GM18907 (cell line): ENCODE measurements at regions not wholly inside any gene's neighbourhood (a gene's known extent, or its start where the extent isn't known, plus 50 kb on each side); places are given as distances from the start of the nearest gene placed in this dataset.

Experiments
- ATAC-seq: cut with Tn5 transposase; IDR thresholded peaks from one replicate; pipeline ENCODE4 v1.9.1; 2021; ENCODE audit warnings: mild to moderate bottlenecking, moderate library complexity; ENCODE audit not compliant: unreplicated experiment

GRCh38 chr5:52710310-52710971 is 77.3 kb upstream of the ITGA1 start:
- peak; percentile 87 for ATAC-seq

GRCh38 chr5:52710972-52711596 is 76.6 kb upstream of the ITGA1 start:
- no peak for ATAC-seq

- ATAC-seq = no peak
Measured at GRCh38 chr5:52712354-52712753, 75.4 kb upstream of the ITGA1 start.

GRCh38 chr5:52725065-52725746 is 62.5 kb upstream of the ITGA1 start:
- ATAC-seq = peak; percentile 93

- peak; percentile 25 for ATAC-seq
Measured at GRCh38 chr5:52725808-52726207, 61.9 kb upstream of the ITGA1 start.

GRCh38 chr5:52727020-52727419 is 60.7 kb upstream of the ITGA1 start:
- ATAC-seq = no peak

- ATAC-seq = no peak
Measured at GRCh38 chr5:52727576-52727975, 60.1 kb upstream of the ITGA1 start.

DNA sequence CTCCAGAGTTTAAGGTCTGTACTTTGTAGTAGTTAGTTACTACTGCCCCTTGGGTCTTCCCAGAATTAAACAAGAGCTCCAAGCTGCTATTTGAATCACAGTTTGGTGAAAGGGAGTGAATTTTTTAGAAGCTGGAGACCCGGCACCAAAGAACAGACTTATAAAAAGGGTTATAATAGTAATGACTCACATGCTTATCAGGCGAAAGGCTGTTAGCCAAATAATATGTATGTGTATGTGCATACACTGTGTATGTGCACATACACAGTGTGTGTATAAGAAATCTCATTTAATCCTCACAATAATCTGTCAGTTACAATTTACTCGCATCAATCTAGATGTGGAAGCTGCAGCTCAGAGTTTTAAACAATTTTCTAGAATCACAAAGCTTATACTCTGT is 59.5 kb upstream of the ITGA1 start:
- ATAC-seq = no peak

DNA sequence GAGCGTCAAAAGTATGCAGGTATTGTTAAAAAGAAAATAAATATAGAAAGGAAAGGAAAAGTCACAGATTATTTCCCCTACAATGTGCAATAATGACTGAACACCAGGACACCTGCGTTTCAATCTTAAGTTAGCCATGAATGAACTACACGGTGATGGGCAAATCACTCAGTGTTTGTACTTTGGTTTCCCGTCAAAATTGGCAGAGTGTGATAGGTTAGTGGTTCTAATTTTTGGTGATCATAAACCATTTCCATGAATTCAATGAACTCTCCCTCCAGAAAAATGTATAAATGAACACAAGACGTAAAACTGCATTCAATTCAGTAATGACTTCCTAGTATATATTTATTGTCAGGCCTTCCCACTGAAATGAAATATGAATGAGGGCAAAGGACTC is 59.0 kb upstream of the ITGA1 start:
- no peak for ATAC-seq

DNA sequence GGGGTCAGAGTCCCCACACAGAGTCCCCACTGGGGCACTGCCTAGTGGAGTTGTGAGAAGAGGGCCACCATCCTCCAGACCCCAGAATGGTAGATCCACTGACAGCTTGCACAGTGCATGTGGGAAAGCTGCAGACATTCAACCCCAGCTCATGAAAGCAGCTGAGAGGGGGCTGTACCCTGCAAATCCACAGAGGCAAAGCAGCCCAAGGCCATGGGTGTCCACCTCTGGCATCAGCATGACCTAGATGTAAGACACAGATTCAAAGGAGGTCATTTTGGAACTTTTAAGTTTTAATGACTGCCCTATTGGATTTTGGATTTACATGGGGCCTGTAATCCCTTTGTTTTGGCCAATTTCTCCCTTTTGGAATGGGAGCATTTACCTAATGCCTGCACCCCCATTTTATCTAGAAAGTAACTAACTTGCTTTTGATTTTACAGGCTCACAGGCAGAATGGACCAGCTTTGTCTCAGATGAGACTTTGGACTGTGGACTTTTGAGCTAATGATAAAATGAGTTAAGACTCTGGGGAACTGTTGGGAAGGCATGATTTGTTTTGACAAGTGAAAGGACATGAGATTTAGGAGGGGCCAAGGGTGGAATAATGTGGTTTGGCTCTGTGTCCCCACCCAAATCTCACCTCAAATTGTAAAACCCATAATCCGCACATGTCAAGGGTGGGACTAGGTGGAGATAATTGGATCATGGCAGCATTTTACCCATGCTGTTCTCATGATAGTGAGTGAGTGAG is 56.3 kb upstream of the ITGA1 start:
- ATAC-seq = no peak

GRCh38 chr5:52734557-52734956 is 53.2 kb upstream of the ITGA1 start:
- ATAC-seq = no peak

GRCh38 chr5:52735139-52735538 is 52.6 kb upstream of the ITGA1 start:
- no peak for ATAC-seq
